GM18499 (cell line): ENCODE measurements at regions not wholly inside any gene's neighbourhood (a gene's known extent, or its start where the extent isn't known, plus 50 kb on each side); places are given as distances from the start of the nearest gene placed in this dataset.

Source experiments
- ATAC-seq: cut with Tn5 transposase; IDR thresholded peaks from one replicate; pipeline ENCODE4 v1.9.1; 2021; ENCODE audit warnings: moderate number of reproducible peaks; ENCODE audit not compliant: insufficient read depth, unreplicated experiment

DNA sequence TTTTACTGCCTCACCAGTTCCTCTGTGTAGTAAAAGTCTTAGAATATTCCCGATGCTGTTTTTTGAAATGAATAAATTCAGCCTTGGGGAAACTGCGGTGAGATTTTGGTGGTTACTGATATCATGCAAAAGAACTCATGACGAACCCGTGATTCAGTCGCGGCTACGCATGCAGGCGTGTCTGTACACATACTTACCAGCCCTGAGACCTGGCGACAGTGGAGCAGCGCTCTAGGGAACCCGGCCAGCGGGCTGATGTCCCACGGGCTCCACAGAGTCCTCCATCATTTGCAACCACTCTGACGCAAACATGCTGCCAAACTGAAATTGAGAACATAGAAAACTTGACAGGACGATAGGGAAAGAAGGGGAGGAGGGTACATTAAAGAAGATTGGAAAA lies 315.6 kb upstream of the DAB2 start:
- ATAC-seq = no peak

- no peak for ATAC-seq
Measured at GRCh38 chr5:39732166-39732565, 307.4 kb upstream of the DAB2 start.

GRCh38 chr5:39730699-39731098 lies 305.9 kb upstream of the DAB2 start:
- no peak for ATAC-seq

DNA sequence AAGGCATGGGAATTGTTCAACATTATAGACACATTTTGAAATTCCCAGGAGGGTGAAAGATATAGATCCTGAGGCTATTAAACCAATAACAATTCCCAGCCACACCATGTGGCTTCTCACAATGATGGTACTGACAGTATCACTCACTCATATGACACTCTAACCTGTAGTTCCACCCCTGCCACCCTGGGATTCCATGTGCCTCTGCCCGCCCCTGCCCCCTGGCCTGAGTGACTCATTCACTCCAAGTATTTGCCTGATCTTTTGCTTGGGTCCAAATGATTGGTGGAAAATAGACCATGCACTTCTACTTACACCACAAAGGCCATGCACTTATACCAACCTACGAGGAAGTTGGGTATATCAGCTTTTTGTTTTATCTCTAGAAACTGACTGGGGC lies 305.2 kb upstream of the DAB2 start:
- ATAC-seq = no peak

DNA sequence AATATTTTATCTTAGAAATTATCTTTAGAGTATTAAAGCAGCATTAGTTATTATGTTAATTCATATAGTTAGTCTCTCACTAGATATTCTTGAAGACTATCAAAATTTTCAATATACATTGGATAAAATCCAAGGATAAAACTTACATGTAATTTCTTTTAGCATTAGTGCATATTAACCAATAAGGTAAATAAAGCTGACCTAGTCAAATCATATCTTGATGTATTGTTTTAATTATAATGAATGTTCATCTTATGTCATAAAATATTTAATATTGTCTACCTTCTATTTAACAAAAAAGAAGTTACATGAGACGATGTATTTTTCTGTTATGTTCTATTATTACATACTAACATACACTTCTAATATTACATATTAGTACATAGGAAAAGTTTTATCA lies 301.7 kb upstream of the DAB2 start:
- ATAC-seq = no peak

GRCh38 chr5:39721394-39721793 lies 296.6 kb upstream of the DAB2 start:
- no peak for ATAC-seq

DNA sequence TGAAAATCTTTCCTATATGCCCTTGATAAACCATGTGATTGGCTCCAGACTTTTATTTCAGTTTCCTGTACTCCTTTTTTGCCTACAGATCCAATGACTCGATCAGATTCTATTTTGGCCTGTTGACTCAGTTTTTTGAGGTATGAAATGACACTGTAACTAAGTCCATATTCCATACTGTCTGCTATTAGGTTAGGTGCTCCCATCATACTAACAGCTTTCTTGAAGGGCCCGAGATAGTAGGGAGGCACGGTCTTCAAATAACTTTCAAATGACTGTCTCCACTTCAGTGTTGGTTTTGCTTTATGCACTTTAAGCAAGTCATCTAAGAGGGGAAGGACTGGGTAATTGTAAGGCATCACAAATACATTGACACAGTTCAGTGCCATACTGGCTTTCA lies 295.4 kb upstream of the DAB2 start:
- no peak for ATAC-seq

- no peak for ATAC-seq
Measured at GRCh38 chr5:39717176-39717897, 292.6 kb upstream of the DAB2 start.

- peak; percentile 54 for ATAC-seq
Measured at GRCh38 chr5:39716532-39717028, 291.8 kb upstream of the DAB2 start.

DNA sequence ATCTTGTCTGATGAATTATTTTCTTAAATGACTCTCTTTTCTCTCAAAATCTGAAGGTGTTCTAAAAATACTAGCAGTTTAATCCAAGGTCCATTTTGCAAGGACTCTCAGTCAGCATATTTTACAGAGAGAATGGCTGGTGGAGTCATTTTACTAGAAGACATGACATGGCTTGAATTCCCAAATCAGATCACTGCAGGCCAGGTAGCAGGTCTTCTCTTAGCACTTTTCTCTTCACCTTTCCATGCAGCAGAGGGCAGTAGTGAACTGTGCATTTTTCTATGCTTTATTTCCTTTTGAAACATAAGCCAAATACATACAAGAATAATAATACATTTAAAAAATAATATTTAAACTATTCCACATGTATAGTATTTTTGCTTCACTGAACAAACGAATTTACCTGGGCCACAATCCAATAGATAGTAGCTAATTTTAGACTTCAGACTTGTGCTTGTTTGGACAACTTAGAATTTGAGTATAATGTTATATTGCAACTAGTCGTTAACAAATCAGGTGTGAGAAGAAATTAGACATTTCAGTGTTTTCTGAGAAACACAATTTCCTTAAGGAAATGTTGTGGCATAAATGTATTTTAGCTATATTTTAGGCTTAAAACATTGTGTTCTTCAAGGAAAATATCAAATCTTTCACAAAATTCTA lies 289.4 kb upstream of the DAB2 start:
- no peak for ATAC-seq

DNA sequence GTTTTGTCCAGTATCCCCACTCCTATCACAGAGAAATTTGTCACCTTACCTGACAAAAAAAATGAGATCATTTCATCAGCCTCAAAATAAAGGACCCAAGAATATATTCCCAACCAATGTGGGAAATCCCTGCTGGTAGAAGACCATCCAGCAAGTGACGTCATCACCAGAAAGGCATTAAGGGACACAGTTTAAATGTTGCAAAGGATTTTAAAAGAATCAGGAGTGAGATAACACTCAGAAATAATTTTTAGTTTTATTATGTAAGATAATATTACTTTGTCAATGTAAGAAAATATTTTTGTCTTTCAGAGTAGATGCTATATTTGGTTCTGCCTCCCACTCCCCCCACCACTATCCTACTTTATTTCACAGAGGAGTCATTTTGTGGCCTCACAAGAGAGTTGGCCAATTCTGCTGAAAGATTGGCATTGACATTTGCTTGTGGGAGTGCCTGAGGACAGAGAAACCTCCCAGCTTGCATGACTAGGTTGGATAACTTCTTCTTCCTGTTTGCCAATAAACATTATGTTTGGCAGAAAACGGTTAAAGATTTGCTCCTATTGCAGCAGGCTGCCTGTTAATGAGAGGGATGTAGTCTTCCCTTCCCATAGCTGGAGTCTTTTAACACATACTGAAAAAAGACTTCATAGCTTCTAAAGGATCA lies 288.6 kb upstream of the DAB2 start:
- ATAC-seq = no peak

- no peak for ATAC-seq
Measured at GRCh38 chr5:39712316-39713249, 287.8 kb upstream of the DAB2 start.

- ATAC-seq = no peak
Measured at GRCh38 chr5:39711821-39712220, 287.0 kb upstream of the DAB2 start.

- ATAC-seq = no peak
Measured at GRCh38 chr5:39709032-39709431, 284.3 kb upstream of the DAB2 start.

DNA sequence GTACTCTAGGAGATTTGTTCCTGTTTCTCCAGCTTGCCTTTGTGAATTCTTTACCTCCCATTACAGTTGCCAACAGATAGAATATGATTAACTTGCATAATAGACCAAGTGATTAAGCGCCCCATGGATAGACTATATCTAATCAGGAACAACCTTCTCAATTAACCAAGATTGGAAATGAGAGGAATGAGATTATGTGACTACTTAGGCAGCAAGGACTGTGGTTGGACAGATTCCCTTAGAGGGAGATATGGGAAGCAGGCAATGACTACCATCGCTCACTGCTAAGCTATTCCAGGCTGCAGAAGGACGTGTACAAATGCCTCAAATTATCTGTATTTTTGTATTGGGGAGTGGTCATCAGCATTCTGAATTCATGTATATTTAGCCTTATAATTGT lies 278.1 kb upstream of the DAB2 start:
- no peak for ATAC-seq

- ATAC-seq = no peak
Measured at GRCh38 chr5:39700523-39700922, 275.7 kb upstream of the DAB2 start.

DNA sequence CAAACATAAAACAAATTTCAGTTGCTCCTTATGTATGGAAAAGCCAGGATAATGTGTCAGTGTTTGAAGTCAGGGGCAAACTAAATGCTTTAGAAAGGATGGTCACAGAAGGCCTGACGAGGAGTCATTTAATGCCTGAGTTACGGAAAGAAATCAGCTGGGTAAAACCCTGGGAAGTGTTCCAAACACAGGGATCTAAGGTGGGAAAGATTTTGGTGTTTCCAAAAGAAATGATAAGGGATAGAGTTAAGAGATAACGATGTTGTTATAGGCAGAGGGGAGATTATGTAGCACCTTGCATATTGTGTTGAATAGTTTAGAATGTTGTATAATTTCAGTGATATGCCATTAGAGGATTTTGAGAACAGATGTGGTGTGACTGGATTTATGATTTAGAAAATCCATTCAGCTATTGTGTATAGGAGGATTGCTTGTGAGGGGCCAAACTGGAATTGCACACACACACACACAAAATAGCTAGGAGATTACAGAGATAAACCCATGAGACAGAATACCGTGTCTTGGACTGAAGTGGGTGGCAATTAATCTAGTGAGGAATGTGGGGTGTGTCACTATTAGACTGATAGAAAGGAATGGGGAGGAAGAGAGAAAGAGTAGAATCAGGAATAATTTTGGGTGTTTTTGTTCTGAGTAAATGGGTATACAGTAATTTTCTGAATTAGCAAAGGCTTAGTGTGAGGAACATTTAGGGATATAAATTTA lies 274.2 kb upstream of the DAB2 start:
- no peak for ATAC-seq

GRCh38 chr5:39697881-39698280 lies 273.1 kb upstream of the DAB2 start:
- ATAC-seq = no peak

DNA sequence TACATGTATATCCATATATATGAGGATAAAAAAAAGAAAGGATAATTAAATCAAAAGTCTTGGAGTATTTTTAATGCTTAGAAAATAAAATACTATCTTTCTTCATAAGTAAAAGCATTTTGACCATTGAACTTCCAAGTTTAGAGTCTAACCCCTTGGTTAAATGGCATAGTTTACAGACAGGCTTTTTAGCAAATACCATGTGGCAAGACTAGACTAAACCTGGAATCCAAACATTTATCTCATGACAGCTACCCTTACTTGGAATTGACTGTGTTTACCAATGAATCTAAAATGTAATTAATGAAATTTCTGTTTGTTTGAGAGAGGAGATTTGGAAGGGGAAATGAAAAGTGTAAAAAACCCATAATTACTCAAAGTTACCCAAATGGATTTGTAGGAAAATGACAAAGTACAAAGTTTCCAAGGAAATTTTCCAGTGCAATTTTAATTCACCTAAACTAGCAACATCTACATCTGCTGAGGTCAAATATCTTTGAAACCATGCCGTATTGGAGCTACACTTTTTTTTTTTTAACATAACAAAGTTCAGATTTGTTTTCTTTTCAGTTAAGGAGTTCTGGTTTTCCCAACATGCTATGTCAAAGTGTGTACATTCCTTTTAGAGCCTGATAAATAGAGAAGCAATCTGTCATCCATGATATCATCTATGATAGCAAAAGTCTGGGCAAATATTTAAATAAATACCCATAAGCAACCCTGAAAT lies 272.1 kb upstream of the DAB2 start:
- no peak for ATAC-seq
